CD4-positive, alpha-beta memory T cell (primary cell): ENCODE measurements at regions not wholly inside any gene's neighbourhood (a gene's known extent, or its start where the extent isn't known, plus 50 kb on each side); places are given as distances from the start of the nearest gene placed in this dataset.
"Not testable (repeated sequence)": the region's sequence is repeated elsewhere in the genome, so short reads cannot be mapped to it uniquely, and the experiment has no call there.

Experiments used
- CTCF ChIA-PET: fragments of 350-600 bp; sonication (Branson Sonifier 250); formaldehyde crosslinking; loops from one replicate; lab custom pipeline; 2021; ENCODE audit warnings: inconsistent platforms; ENCODE audit not compliant: partially characterized antibody; lab: Charles Lee
- POLR2A ChIA-PET: fragments of 350-600 bp; sonication (Branson Sonifier 250); formaldehyde crosslinking; loops from one replicate; lab custom pipeline; 2021; ENCODE audit not compliant: partially characterized antibody; lab: Charles Lee
- DNase-seq, 5 donors: peaks; one replicate each; pipeline versions ENCODE4 v3.0.0 to v3.0.0-alpha.2; 2020 to 2022; ENCODE audit warnings: mixed read lengths in 1 of 5
- H3K27ac ChIP-seq: one replicate; pipeline ENCODE4 v1.7.0; 2013; ENCODE audit warnings: low read depth, low read length
- H3K27me3 ChIP-seq: 2 replicates; pipeline ENCODE4 v1.7.0; 2013; ENCODE audit warnings: mild to moderate bottlenecking, low read length, moderate library complexity; ENCODE audit not compliant: insufficient read depth
- H3K36me3 ChIP-seq: 2 replicates; pipeline ENCODE4 v1.7.0; 2013; ENCODE audit warnings: mild to moderate bottlenecking, low read length, moderate library complexity; ENCODE audit not compliant: insufficient read depth
- H3K4me1 ChIP-seq: 2 replicates; pipeline ENCODE4 v1.7.0; 2013; ENCODE audit warnings: mild to moderate bottlenecking, low read length, moderate library complexity; ENCODE audit not compliant: insufficient read depth
- H3K4me3 ChIP-seq, 2 donors: one replicate each; pipeline ENCODE4 v1.7.0; 2013; ENCODE audit warnings: low read length in 2 of 2, mild to moderate bottlenecking in 1 of 2
- H3K9me3 ChIP-seq, 2 donors: one replicate each; pipeline ENCODE4 v1.7.0; 2013; ENCODE audit warnings: low read length in 2 of 2, control low read depth in 1 of 2; ENCODE audit not compliant: control insufficient read depth in 1 of 2
- H3K27ac Mint-ChIP-seq, 7 donors: one replicate each; pipeline ENCODE4 v1.8.0; 2020 to 2021; ENCODE audit warnings: mixed read lengths in 7 of 7, mild to moderate bottlenecking in 6 of 7, inconsistent platforms in 3 of 7, moderate library complexity in 3 of 7
- H3K27me3 Mint-ChIP-seq, 2 donors: one replicate each; pipeline ENCODE4 v1.8.0; 2020 to 2021; ENCODE audit warnings: mixed read lengths in 2 of 2
- H3K36me3 Mint-ChIP-seq, 2 donors: one replicate each; pipeline ENCODE4 v1.8.0; 2020 to 2021; ENCODE audit warnings: mixed read lengths in 2 of 2, inconsistent platforms in 1 of 2, mild to moderate bottlenecking in 1 of 2
- H3K4me1 Mint-ChIP-seq, 4 donors: one replicate each; pipeline ENCODE4 v1.8.0; 2020 to 2021; ENCODE audit warnings: mixed read lengths in 4 of 4, mild to moderate bottlenecking in 1 of 4
- H3K4me3 Mint-ChIP-seq, 8 donors: one replicate each; pipeline ENCODE4 v1.8.0; 2020 to 2021; ENCODE audit warnings: mixed read lengths in 8 of 8, mild to moderate bottlenecking in 7 of 8, moderate library complexity in 6 of 8, inconsistent platforms in 3 of 8
- H3K9me3 Mint-ChIP-seq, 8 donors: one replicate each; pipeline ENCODE4 v1.8.0; 2020 to 2021; ENCODE audit warnings: mixed read lengths in 8 of 8, mild to moderate bottlenecking in 5 of 8, inconsistent platforms in 3 of 8, moderate library complexity in 1 of 8
- intact Hi-C: fragments of 100-400 bp; cut with micrococcal nuclease; formaldehyde crosslinking; loops from one replicate; pipeline ENCODE4 v1.15.1; 2023

DNA sequence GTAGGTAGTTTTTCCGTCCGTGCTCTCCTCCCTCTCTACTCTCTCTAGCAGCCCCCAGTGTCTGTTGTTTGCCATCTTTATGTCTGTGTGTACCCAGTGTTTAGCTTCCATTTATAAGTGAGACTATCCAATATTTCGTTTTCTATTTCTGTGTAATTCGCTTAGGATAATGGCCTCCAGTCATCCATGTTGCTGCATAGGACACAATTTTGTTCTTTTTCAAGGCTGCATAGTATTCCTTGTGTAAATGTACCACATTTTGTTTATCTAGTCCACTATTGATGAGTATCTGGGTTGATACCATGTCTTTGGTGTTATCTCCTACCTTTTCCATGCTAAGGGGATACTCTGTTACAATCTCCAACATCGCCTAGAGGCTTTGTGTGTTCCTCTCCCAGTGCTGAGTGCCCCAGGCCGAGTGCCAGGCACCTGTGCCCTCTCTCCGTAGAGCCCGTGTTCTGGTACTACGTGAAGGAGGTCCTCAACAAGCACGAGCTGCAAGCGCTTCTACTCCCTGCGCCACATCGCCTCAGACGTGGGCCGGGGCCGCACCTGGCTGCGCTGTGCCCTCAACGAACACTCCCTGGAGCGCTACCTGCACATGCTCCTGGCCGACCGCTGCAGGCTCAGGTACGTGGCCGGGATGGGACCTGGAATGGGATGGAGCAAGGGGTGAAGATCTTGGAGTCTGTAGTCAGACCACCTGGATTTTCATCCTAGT, 51.0 kb downstream of the NPIPB11 start:
- H3K4me1 ChIP-seq, H3K4me1 Mint-ChIP-seq, DNase-seq, H3K9me3 ChIP-seq, intact Hi-C loops, H3K36me3 Mint-ChIP-seq, H3K36me3 ChIP-seq, H3K27ac Mint-ChIP-seq, H3K4me3 Mint-ChIP-seq, H3K9me3 Mint-ChIP-seq, POLR2A ChIA-PET, H3K27ac ChIP-seq, H3K4me3 ChIP-seq, H3K27me3 Mint-ChIP-seq, H3K27me3 ChIP-seq: not testable (repeated sequence)
- CTCF ChIA-PET, result interaction anchor here (0.6 kb wide), 1 partner anchor 1753 kb away, joined by 3 read pairs; no protein-coding TSS in a partner anchor

DNA sequence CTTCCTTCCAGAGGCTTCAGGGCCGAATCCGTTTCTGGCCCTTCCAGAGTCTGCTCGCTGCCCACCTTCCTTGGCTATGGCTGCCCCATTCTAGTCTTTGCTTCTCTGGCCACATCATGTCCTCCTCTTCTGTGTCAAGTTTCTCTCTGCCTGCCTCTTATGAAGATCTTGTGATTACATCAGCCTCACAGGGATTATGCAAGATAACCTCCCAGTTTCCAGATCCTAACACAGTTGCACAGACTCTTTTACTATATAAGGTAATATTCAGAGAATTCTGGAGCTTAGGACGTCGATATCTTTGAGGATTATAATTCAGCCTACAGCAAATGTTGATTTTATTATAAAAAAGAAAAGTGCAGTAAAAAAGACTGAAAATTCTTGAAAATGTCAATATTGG, 52.1 kb downstream of the NPIPB11 start:
- H3K27ac Mint-ChIP-seq, H3K27me3 ChIP-seq, H3K4me1 ChIP-seq, H3K27ac ChIP-seq, H3K4me3 ChIP-seq, intact Hi-C loops, H3K9me3 Mint-ChIP-seq, H3K9me3 ChIP-seq, H3K4me1 Mint-ChIP-seq, H3K36me3 ChIP-seq, H3K27me3 Mint-ChIP-seq, H3K36me3 Mint-ChIP-seq, CTCF ChIA-PET, POLR2A ChIA-PET, H3K4me3 Mint-ChIP-seq, DNase-seq: not testable (repeated sequence)

DNA sequence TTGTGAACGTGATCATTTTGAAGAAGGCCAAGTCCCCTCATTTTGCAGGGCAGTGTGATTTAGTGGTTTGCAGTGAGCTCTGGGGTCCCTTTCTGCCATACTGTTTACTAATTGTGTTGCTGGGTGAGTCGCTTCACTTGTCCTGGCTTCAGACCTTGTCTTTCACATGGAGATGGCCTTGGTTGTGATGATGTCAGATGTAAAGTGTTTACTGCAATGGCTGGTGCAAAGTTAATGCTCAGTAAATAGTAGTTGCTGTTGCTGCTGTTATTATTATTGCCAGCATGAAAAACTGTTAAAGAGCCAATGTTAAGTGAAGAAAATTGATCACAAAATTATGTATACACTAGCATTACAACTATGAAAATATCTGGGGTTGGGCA, 53.9 kb downstream of the NPIPB11 start:
- POLR2A ChIA-PET, intact Hi-C loops, H3K4me1 ChIP-seq: not testable (repeated sequence)

DNA sequence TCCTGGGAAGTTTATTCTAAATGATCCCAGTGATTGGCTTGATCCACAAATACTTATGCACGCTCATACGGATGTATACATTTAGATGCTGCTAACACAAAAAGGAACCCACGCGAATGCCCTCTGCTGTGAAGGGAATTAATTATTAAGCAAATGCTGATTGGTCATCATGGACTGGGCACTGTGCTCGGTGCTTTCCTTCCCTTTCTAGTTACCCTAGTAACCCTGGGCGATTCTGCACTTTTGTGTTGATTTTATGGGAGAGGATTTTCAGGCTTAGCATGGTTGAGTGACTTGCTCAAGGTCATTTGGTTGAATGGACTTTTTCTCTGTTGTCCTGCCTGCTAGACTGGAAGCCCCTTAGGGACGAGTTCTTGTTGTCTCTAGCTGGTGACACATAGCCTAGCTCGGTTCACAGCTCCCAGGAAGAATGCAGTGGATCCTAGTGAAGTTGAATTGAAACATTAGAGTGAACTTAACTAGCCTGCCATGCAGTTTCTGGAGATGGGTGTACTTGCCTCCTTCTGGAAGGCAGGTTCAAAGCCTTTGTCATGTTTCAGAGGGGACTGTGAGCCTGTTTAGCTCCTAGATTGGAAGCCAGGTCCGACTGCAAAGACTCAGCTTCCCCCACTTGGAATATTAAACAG, 54.4 kb downstream of the NPIPB11 start:
- H3K4me3 Mint-ChIP-seq, H3K4me1 Mint-ChIP-seq, H3K27ac Mint-ChIP-seq, H3K36me3 ChIP-seq, DNase-seq, H3K27me3 ChIP-seq, H3K4me1 ChIP-seq, H3K9me3 ChIP-seq, H3K4me3 ChIP-seq, H3K9me3 Mint-ChIP-seq, H3K36me3 Mint-ChIP-seq, H3K27me3 Mint-ChIP-seq, intact Hi-C loops, CTCF ChIA-PET, H3K27ac ChIP-seq, POLR2A ChIA-PET: not testable (repeated sequence)

More for the DNA sequence above, 53.9 kb downstream of the NPIPB11 start:
- H3K9me3 Mint-ChIP-seq, H3K36me3 ChIP-seq, H3K27me3 Mint-ChIP-seq, H3K4me3 ChIP-seq, DNase-seq, CTCF ChIA-PET, H3K36me3 Mint-ChIP-seq, H3K4me3 Mint-ChIP-seq, H3K27ac Mint-ChIP-seq, H3K27me3 ChIP-seq, H3K4me1 Mint-ChIP-seq, H3K27ac ChIP-seq, H3K9me3 ChIP-seq: not testable (repeated sequence)

DNA sequence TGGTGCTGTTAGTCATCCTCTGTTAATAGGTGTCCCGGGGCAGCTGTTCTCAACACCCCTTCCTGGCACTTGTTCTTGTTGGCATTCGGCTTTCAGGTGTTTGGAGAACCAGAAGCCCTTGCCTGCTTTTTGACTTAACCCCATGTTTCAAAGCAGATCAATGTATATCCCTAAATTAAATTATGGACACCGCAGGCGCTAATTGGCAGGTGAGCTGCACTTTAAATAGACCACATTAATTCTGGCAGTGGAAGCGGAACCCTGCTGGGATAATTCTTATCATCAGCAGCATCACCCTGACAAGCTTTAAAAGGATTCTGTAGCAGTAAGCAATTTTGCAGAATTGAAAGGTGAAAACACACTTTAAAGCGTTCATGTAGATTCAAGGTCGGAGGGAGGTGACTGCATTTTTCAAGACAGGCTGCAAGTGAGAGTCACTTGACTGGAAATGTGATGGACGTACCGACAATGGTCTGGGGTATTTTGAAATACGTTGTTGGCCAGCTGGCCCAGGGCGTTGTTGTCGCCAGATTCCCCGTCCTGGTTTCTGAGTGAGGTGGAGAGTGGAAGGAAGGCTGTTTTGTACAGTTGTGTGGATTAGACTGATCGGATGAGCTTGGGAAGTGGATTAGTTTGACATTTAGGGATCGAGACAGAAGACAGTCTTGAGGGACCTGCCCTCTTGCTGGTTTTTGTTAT, 55.1 kb downstream of the NPIPB11 start:
- CTCF ChIA-PET, DNase-seq, H3K27ac ChIP-seq, H3K27me3 ChIP-seq, H3K36me3 ChIP-seq, H3K4me1 Mint-ChIP-seq, H3K27ac Mint-ChIP-seq, H3K27me3 Mint-ChIP-seq, H3K4me3 Mint-ChIP-seq, intact Hi-C loops, H3K4me1 ChIP-seq, H3K36me3 Mint-ChIP-seq, H3K9me3 Mint-ChIP-seq, H3K9me3 ChIP-seq, POLR2A ChIA-PET, H3K4me3 ChIP-seq: not testable (repeated sequence)

DNA sequence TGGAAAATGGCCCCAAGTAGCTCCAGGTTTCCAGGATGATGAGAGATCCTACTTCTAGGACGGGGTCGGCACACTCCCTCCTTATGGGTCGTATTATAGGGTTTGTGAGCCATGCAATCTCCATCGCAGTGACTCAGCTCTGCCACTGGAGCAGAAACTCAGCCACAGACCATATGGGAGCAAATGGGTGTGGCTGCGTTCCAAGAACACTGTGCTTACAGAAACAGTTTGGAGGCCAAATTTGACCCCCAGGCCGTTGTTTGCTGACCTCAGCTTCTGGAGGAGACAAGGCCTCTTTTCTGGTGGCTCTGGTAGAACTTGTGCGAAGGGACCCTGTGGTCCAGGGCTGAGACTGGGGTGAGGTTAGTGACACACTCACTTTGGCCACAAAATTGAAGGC, 56.5 kb downstream of the NPIPB11 start:
- CTCF ChIA-PET, H3K4me3 ChIP-seq, H3K4me1 Mint-ChIP-seq, H3K4me3 Mint-ChIP-seq, H3K27ac ChIP-seq, H3K27ac Mint-ChIP-seq, POLR2A ChIA-PET, H3K36me3 Mint-ChIP-seq, H3K36me3 ChIP-seq, H3K4me1 ChIP-seq, DNase-seq, H3K9me3 ChIP-seq, H3K27me3 ChIP-seq, H3K9me3 Mint-ChIP-seq, H3K27me3 Mint-ChIP-seq, intact Hi-C loops: not testable (repeated sequence)

GRCh38 chr16:29348748-29349147, 57.8 kb downstream of the NPIPB11 start:
- H3K9me3 ChIP-seq, H3K4me1 Mint-ChIP-seq, H3K4me3 ChIP-seq, H3K9me3 Mint-ChIP-seq, H3K27ac Mint-ChIP-seq, H3K36me3 Mint-ChIP-seq, CTCF ChIA-PET, H3K4me1 ChIP-seq, POLR2A ChIA-PET, H3K4me3 Mint-ChIP-seq, H3K36me3 ChIP-seq, DNase-seq, H3K27me3 Mint-ChIP-seq, intact Hi-C loops, H3K27me3 ChIP-seq, H3K27ac ChIP-seq: not testable (repeated sequence)
